HepG2 (cell line): ENCODE measurements at regions not wholly inside any gene's neighbourhood (a gene's known extent, or its start where the extent isn't known, plus 50 kb on each side); places are given as distances from the start of the nearest gene placed in this dataset.
A peak's percentile ranks its signal among the peaks of the same experiment; 100 is the strongest.

Experiments used
- ATRX ChIP-seq: sonication (generic); formaldehyde crosslinking; IDR thresholded peaks from 2 replicates; pipeline ENCODE4 v1.4.0; 2020; ENCODE audit warnings: missing genetic modification reagents, borderline replicate concordance
- DMAP1 ChIP-seq: IDR thresholded peaks from 2 replicates; pipeline ENCODE4 v1.6.1; 2016
- HMG20B ChIP-seq: conservative IDR thresholded peaks from 2 replicates; pipeline ENCODE4 v1.6.1; 2016; ENCODE audit warnings: missing genetic modification reagents, missing compliant biosample characterization
- KAT2B ChIP-seq: fragments of 150-350 bp; IDR thresholded peaks from 2 replicates; pipeline ENCODE4 v1.6.1; 2014; ENCODE audit warnings: low read depth, low read length, borderline replicate concordance
- KLF12 ChIP-seq: sonication (generic); formaldehyde crosslinking; IDR thresholded peaks from 2 replicates; pipeline ENCODE4 v1.4.0; 2020; ENCODE audit warnings: missing genetic modification reagents, borderline replicate concordance
- KLF15 ChIP-seq: sonication (generic); formaldehyde crosslinking; IDR thresholded peaks from 2 replicates; pipeline ENCODE4 v1.8.1; 2023; ENCODE audit warnings: borderline replicate concordance, mild to moderate bottlenecking, inconsistent platforms, missing genetic modification reagents, mixed read lengths
- LCORL ChIP-seq, 2 experiments: fragments of 450-650 bp in 1 of 2; sonication (generic) in 1 of 2; formaldehyde crosslinking in 1 of 2; IDR thresholded peaks; 2 replicates each; pipeline versions ENCODE4 v1.5.0 to v1.6.1; 2017 to 2020; ENCODE audit warnings: antibody characterized with exemption in 1 of 2, missing genetic modification reagents in 1 of 2
- NBN ChIP-seq: fragments of 450-650 bp; conservative IDR thresholded peaks from 2 replicates; pipeline ENCODE4 v1.6.1; 2017
- PRMT3 ChIP-seq: sonication (generic); formaldehyde crosslinking; IDR thresholded peaks from 2 replicates; pipeline ENCODE4 v1.8.1; 2022; ENCODE audit warnings: low read depth, mild to moderate bottlenecking, moderate library complexity, missing genetic modification reagents, borderline replicate concordance
- SIX4 ChIP-seq: sonication (generic); formaldehyde crosslinking; IDR thresholded peaks from 2 replicates; pipeline ENCODE4 v1.4.0; 2020; ENCODE audit warnings: missing genetic modification reagents
- U2AF1 ChIP-seq: fragments of 200-400 bp; formaldehyde crosslinking; optimal IDR thresholded peaks from 2 replicates; pipeline ENCODE3; 2017; ENCODE audit warnings: mild to moderate bottlenecking, low read depth, low read length
- ZNF136 ChIP-seq: sonication (generic); formaldehyde crosslinking; IDR thresholded peaks from 2 replicates; pipeline ENCODE4 v1.8.1; 2022; ENCODE audit warnings: low read depth, mild to moderate bottlenecking, moderate library complexity, missing genetic modification reagents
- ZNF282 ChIP-seq: fragments of 450-650 bp; IDR thresholded peaks from 2 replicates; pipeline ENCODE4 v1.6.1; 2018; ENCODE audit not compliant: partially characterized antibody
- ZNF326 ChIP-seq: sonication (generic); formaldehyde crosslinking; IDR thresholded peaks from 2 replicates; pipeline ENCODE4 v1.4.0; 2020; ENCODE audit warnings: missing genetic modification reagents, borderline replicate concordance
- ZNF34 ChIP-seq: sonication (generic); formaldehyde crosslinking; IDR thresholded peaks from 2 replicates; pipeline ENCODE4 v1.4.0; 2020; ENCODE audit warnings: mild to moderate bottlenecking, missing genetic modification reagents, borderline replicate concordance
- ZNF619 ChIP-seq: sonication (generic); formaldehyde crosslinking; IDR thresholded peaks from 2 replicates; pipeline ENCODE4 v1.4.0; 2020; ENCODE audit warnings: mild to moderate bottlenecking, missing genetic modification reagents
- ZNF724P ChIP-seq: sonication (generic); formaldehyde crosslinking; IDR thresholded peaks from 2 replicates; pipeline ENCODE4 v1.8.0; 2022; ENCODE audit warnings: missing genetic modification reagents, borderline replicate concordance
- TF ChIP-seq, protein P1 (sequence below): IDR thresholded peaks from 2 replicates; pipeline ENCODE4 v1.6.1; 2012; ENCODE audit warnings: low read length, improper control_type of control experiment
- TF ChIP-seq, protein P2 (sequence below): sonication (generic); formaldehyde crosslinking; IDR thresholded peaks from 2 replicates; pipeline ENCODE4 v1.4.0; 2020; ENCODE audit warnings: missing genetic modification reagents, borderline replicate concordance
- TF ChIP-seq, protein P3 (sequence below): sonication (generic); formaldehyde crosslinking; IDR thresholded peaks from 2 replicates; pipeline ENCODE4 v1.8.1; 2023; ENCODE audit warnings: mild to moderate bottlenecking, moderate library complexity, missing genetic modification reagents

DNA sequence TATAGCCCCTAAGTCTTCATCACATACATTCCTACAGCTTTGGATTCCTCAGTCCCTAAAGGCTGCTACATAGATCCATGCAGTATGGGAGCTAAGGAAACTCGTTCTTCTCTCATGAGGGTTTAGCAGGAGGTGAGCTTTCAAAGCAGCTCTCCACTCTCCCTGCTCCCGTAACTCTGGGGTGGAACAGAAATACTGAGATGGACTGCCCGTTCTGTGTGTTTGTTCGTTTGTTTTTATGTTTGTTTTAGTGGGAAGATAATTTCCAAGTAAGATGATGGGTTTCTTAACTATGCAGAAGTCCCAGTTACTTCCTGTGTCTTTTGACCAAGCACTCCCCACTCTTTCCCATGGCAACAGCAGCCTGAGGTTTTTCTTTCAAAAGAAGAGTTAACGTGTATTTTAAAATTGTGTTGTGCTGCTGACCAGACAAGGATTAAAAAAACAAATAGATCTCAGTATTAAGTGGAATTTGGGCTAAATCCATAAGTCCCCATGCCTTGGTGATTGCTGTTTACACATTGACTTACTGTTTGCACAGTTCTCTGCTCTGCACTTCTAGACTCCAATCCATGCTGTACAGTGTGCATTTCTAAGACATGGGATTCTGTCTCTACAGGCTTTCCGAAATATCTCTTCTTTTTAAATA is 156.4 kb upstream of the SH3BP4 start (continued):
- TF ChIP-seq, protein P1, sequence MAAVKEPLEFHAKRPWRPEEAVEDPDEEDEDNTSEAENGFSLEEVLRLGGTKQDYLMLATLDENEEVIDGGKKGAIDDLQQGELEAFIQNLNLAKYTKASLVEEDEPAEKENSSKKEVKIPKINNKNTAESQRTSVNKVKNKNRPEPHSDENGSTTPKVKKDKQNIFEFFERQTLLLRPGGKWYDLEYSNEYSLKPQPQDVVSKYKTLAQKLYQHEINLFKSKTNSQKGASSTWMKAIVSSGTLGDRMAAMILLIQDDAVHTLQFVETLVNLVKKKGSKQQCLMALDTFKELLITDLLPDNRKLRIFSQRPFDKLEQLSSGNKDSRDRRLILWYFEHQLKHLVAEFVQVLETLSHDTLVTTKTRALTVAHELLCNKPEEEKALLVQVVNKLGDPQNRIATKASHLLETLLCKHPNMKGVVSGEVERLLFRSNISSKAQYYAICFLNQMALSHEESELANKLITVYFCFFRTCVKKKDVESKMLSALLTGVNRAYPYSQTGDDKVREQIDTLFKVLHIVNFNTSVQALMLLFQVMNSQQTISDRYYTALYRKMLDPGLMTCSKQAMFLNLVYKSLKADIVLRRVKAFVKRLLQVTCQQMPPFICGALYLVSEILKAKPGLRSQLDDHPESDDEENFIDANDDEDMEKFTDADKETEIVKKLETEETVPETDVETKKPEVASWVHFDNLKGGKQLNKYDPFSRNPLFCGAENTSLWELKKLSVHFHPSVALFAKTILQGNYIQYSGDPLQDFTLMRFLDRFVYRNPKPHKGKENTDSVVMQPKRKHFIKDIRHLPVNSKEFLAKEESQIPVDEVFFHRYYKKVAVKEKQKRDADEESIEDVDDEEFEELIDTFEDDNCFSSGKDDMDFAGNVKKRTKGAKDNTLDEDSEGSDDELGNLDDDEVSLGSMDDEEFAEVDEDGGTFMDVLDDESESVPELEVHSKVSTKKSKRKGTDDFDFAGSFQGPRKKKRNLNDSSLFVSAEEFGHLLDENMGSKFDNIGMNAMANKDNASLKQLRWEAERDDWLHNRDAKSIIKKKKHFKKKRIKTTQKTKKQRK: no peak
- TF ChIP-seq, protein P2, sequence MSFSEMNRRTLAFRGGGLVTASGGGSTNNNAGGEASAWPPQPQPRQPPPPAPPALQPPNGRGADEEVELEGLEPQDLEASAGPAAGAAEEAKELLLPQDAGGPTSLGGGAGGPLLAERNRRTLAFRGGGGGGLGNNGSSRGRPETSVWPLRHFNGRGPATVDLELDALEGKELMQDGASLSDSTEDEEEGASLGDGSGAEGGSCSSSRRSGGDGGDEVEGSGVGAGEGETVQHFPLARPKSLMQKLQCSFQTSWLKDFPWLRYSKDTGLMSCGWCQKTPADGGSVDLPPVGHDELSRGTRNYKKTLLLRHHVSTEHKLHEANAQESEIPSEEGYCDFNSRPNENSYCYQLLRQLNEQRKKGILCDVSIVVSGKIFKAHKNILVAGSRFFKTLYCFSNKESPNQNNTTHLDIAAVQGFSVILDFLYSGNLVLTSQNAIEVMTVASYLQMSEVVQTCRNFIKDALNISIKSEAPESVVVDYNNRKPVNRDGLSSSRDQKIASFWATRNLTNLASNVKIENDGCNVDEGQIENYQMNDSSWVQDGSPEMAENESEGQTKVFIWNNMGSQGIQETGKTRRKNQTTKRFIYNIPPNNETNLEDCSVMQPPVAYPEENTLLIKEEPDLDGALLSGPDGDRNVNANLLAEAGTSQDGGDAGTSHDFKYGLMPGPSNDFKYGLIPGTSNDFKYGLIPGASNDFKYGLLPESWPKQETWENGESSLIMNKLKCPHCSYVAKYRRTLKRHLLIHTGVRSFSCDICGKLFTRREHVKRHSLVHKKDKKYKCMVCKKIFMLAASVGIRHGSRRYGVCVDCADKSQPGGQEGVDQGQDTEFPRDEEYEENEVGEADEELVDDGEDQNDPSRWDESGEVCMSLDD: no peak
- no peak for TF ChIP-seq ZNF724P (CRISPR knock-in tag)
- no peak for TF ChIP-seq HMG20B
- no peak for TF ChIP-seq U2AF1
- TF ChIP-seq LCORL (IDR thresholded peaks at IDR 0.05): no peak
- TF ChIP-seq LCORL (CRISPR knock-in tag; IDR thresholded peaks at IDR 0.05): peak; percentile 92
- TF ChIP-seq ZNF619 (CRISPR knock-in tag): no peak
- TF ChIP-seq NBN: no peak
- no peak for TF ChIP-seq ZNF136 (CRISPR knock-in tag)
- TF ChIP-seq DMAP1: no peak; the same call in 1 of the 2 replicates
- TF ChIP-seq, protein P3, sequence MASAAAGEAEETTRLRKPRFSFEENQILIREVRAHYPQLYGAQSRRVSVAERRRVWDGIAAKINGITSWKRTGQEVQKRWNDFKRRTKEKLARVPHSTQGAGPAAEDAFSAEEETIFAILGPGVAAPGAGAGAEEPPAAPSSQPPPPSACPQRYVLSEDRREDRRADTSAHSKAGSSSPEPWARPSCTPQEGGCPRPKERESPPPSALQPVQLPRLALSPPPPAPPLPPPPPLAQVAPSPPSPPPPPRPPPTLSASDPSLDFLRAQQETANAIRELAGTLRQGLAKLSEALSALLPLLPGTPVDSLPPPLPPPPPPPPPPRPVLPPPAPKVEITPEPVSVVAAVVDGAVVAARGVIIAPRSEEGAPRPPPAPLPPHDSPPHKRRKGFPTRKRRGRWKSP (CRISPR knock-in tag): no peak
- no peak for TF ChIP-seq PRMT3 (CRISPR knock-in tag)
- TF ChIP-seq ATRX (CRISPR knock-in tag): no peak
- no peak for TF ChIP-seq KLF15 (CRISPR knock-in tag)
- TF ChIP-seq ZNF282: no peak
- no peak for TF ChIP-seq ZNF326 (CRISPR knock-in tag)
- TF ChIP-seq ZNF34 (CRISPR knock-in tag): no peak
- TF ChIP-seq KAT2B: no peak
- no peak for TF ChIP-seq SIX4
- TF ChIP-seq KLF12 (CRISPR knock-in tag): no peak
